GM12878 (cell line): ENCODE measurements at regions not wholly inside any gene's neighbourhood (a gene's known extent, or its start where the extent isn't known, plus 50 kb on each side); places are given as distances from the start of the nearest gene placed in this dataset.

ENCODE experiments used
- ATAC-seq: fragments of 200-7000 bp; cut with Tn5 transposase; 3 replicates; pipeline ENCODE4 v1.9.1; 2020; ENCODE audit warnings: mild to moderate bottlenecking, moderate library complexity
- BruUV-seq: library from RNA; stranded (reverse); fragments of 400-500 nt; replicated peaks from 2 replicates; lab custom pipeline; 2021; lab: Mats Ljungman, UMichigan
- CTCF ChIA-PET: fragments of 300-600 bp; sonication (Branson Sonifier 250); formaldehyde crosslinking; extraction: SDS; loops from one replicate; lab custom pipeline; 2021; ENCODE audit warnings: inconsistent platforms; lab: Yijun Ruan, JAX
- POLR2A ChIA-PET: fragments of 350-600 bp; formaldehyde crosslinking; extraction: SDS; loops from one replicate; lab custom pipeline; 2021; ENCODE audit warnings: inconsistent platforms; lab: Charles Lee
- RAD21 ChIA-PET: fragments of 300-600 bp; sonication (Branson Sonifier 250); formaldehyde crosslinking; loops from one replicate; lab custom pipeline; 2023; ENCODE audit warnings: antibody characterized with exemption; ENCODE audit not compliant: unreplicated experiment; lab: Charles Lee
- SMC1A ChIA-PET: fragments of 300-600 bp; sonication (Branson Sonifier 250); formaldehyde crosslinking; loops from one replicate; lab custom pipeline; 2023; ENCODE audit not compliant: unreplicated experiment, uncharacterized antibody; lab: Charles Lee
- DNase-seq: peaks from one replicate; pipeline ENCODE4 v3.0.0-alpha.2; 2011; ENCODE audit warnings: low read depth, low spot score
- FAIRE-seq: peaks from 3 replicates; lab custom pipeline; 2011; peaks lifted over from hg19 to GRCh38; lab: Jason Lieb, UNC
- H2AFZ ChIP-seq: 2 replicates; pipeline ENCODE4 v1.6.0; 2011; ENCODE audit warnings: low read depth, low read length, control low read depth; ENCODE audit not compliant: control insufficient read depth
- H3K27ac ChIP-seq: 2 replicates; pipeline ENCODE4 v1.5.1; 2011; ENCODE audit warnings: control low read depth; ENCODE audit not compliant: control insufficient read depth, insufficient read depth
- H3K27me3 ChIP-seq, 2 experiments: replicated peaks in 1 of 2; 2 replicates each; pipeline versions ENCODE4 v1.6.0 to v1.6.1; 2011; ENCODE audit warnings: low read length in 1 of 2; ENCODE audit not compliant: control insufficient read depth in 2 of 2, insufficient read depth in 2 of 2
- H3K36me3 ChIP-seq, 2 experiments: 2 replicates each; pipeline ENCODE4 v1.5.1; 2011; ENCODE audit warnings: low read length in 1 of 2; ENCODE audit not compliant: control insufficient read depth in 2 of 2, insufficient read depth in 2 of 2
- H3K4me1 ChIP-seq: 2 replicates; pipeline ENCODE4 v1.6.1; 2011; ENCODE audit warnings: mild to moderate bottlenecking, low read length, moderate library complexity, mixed read lengths; ENCODE audit not compliant: control insufficient read depth, insufficient read depth
- H3K4me2 ChIP-seq: 2 replicates; pipeline ENCODE4 v1.6.0; 2011; ENCODE audit warnings: control low read depth; ENCODE audit not compliant: control insufficient read depth, insufficient read depth
- H3K4me3 ChIP-seq: fragments of 200-600 bp; sonication (generic); 2 replicates; pipeline ENCODE4 v1.5.1; 2016
- H3K79me2 ChIP-seq: 2 replicates; pipeline ENCODE4 v1.6.0; 2011; ENCODE audit warnings: low read length; ENCODE audit not compliant: control insufficient read depth, insufficient read depth
- H3K9ac ChIP-seq: 2 replicates; pipeline ENCODE4 v1.8.0; 2011; ENCODE audit warnings: low read length, control low read depth, mixed read lengths; ENCODE audit not compliant: control insufficient read depth, insufficient read depth
- H3K9me3 ChIP-seq: replicated peaks from 3 replicates; pipeline ENCODE4 v1.5.1; 2011; ENCODE audit warnings: mild to moderate bottlenecking, low read length; ENCODE audit not compliant: control insufficient read depth, insufficient read depth
- H4K20me1 ChIP-seq: 2 replicates; pipeline ENCODE4 v1.6.0; 2011; ENCODE audit not compliant: control insufficient read depth, insufficient read depth
- CHD1 ChIP-seq: IDR thresholded peaks from 2 replicates; pipeline ENCODE4 v1.6.1; 2012; ENCODE audit warnings: low read depth, low read length, improper control_type of control experiment
- CHD4 ChIP-seq: fragments of 200-600 bp; sonication (generic); IDR thresholded peaks from 2 replicates; pipeline ENCODE4 v1.6.1; 2016; ENCODE audit warnings: mild to moderate bottlenecking
- GATAD2B ChIP-seq: fragments of 450-650 bp; conservative IDR thresholded peaks from 2 replicates; pipeline ENCODE4 v1.6.1; 2017; ENCODE audit warnings: low read depth, mild to moderate bottlenecking, moderate library complexity
- IKZF1 ChIP-seq: fragments of 450-650 bp; conservative IDR thresholded peaks from 2 replicates; pipeline ENCODE4 v1.6.1; 2017; ENCODE audit warnings: antibody characterized with exemption, mild to moderate bottlenecking
- JUND ChIP-seq: IDR thresholded peaks from 2 replicates; pipeline ENCODE4 v1.6.1; 2012; ENCODE audit warnings: low read depth, mild to moderate bottlenecking, low read length, improper control_type of control experiment, moderate library complexity
- NFYA ChIP-seq: IDR thresholded peaks from 2 replicates; pipeline ENCODE4 v1.6.1; 2011; ENCODE audit warnings: low read depth, mild to moderate bottlenecking, low read length, improper control_type of control experiment, borderline replicate concordance
- SIX5 ChIP-seq: IDR thresholded peaks from 2 replicates; pipeline ENCODE4 v1.6.1; 2011; ENCODE audit warnings: mild to moderate bottlenecking, low read depth, low read length, moderate library complexity; ENCODE audit not compliant: severe bottlenecking
- SMARCA5 ChIP-seq: fragments of 450-650 bp; IDR thresholded peaks from 2 replicates; pipeline ENCODE4 v1.6.1; 2017; ENCODE audit warnings: mild to moderate bottlenecking
- SPI1 ChIP-seq: IDR thresholded peaks from 2 replicates; pipeline ENCODE4 v1.6.1; 2011; ENCODE audit warnings: low read depth, mild to moderate bottlenecking, low read length, moderate library complexity, borderline replicate concordance; ENCODE audit not compliant: insufficient read depth
- SRF ChIP-seq, 2 experiments: IDR thresholded peaks; 2 replicates each; pipeline ENCODE4 v1.6.1; 2011; ENCODE audit warnings: low read depth in 2 of 2, low read length in 2 of 2, mild to moderate bottlenecking in 1 of 2, moderate library complexity in 1 of 2
- STAT3 ChIP-seq: IDR thresholded peaks from 2 replicates; pipeline ENCODE4 v1.6.1; 2011; ENCODE audit warnings: low read depth, low read length, improper control_type of control experiment
- WRNIP1 ChIP-seq: IDR thresholded peaks from 2 replicates; pipeline ENCODE4 v1.6.1; 2011; ENCODE audit warnings: low read depth, low read length, improper control_type of control experiment, borderline replicate concordance
- YBX1 ChIP-seq: fragments of 450-650 bp; IDR thresholded peaks from 2 replicates; pipeline ENCODE4 v1.6.1; 2016; ENCODE audit warnings: antibody characterized with exemption
- ZNF207 ChIP-seq: fragments of 450-650 bp; IDR thresholded peaks from 2 replicates; pipeline ENCODE4 v1.6.1; 2014; ENCODE audit warnings: antibody characterized with exemption, mild to moderate bottlenecking, borderline replicate concordance
- ZNF384 ChIP-seq: IDR thresholded peaks from 2 replicates; pipeline ENCODE4 v1.6.1; 2012; ENCODE audit warnings: low read depth, mild to moderate bottlenecking, low read length, improper control_type of control experiment, borderline replicate concordance
- WGBS: methylation state at CpG from one replicate; pipeline ENCODE4 v1.1.6; 2016; ENCODE audit warnings: low lambda C conversion rate; ENCODE audit not compliant: insufficient replicate concordance, insufficient coverage; ENCODE audit errors: missing lambda C conversion rate; 5-methylcytosine and 5-hydroxymethylcytosine counted together
- in situ Hi-C: fragments of 300-500 bp; cut with MboI; formaldehyde crosslinking; loops from 9 replicates; pipeline ENCODE4 v1.14.3; 2018; ENCODE audit warnings: mixed read lengths
- intact Hi-C: fragments of 100-400 bp; cut with micrococcal nuclease; formaldehyde crosslinking; loops from one replicate; pipeline ENCODE4 v1.14.2; 2022; ENCODE audit not compliant: unreplicated experiment
- TF ChIP-seq, protein P1 (sequence below): fragments of 450-650 bp; IDR thresholded peaks from 2 replicates; pipeline ENCODE4 v1.6.1; 2017; ENCODE audit warnings: mild to moderate bottlenecking
- TF ChIP-seq, protein P2 (sequence below): fragments of 450-650 bp; conservative IDR thresholded peaks from 2 replicates; pipeline ENCODE4 v1.6.1; 2017; ENCODE audit warnings: mild to moderate bottlenecking, moderate library complexity

DNA sequence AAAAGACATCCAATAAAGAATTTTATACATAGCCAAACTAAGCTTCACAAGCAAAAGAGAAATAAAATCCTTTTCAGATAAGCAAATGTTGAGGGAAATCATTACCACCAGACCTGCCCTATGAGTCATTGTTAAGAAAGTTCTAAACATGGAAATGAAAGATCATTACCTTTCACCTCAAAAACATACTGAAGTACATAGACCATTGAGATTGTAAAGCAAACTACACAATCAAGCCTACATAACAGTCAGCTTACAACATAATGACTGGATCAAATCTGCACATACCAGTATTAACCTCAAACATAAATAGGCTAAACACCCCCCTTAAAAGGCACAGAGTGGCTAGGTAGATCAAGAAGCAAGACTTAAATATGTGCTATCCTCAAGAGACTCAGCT is 501.0 kb upstream of the LUZP2 start:
- ATAC-seq (no peak; the same call in 1 of the 3 replicates), DNase-seq (no peak), FAIRE-seq (no peak)
- Histone ChIP-seq H3K4me3 (no peak overlapping the region), H2AFZ (no peak overlapping the region), H3K4me1 (no peaks in the 10 kb centered on the region), H3K36me3 (no peaks in the 10 kb centered on the region), H3K9me3 (no peaks in the 10 kb centered on the region; the same call in 2 of the 3 replicates), H4K20me1 (no peaks in the 10 kb centered on the region), H3K27ac (no peak overlapping the region), H3K9ac (no peak overlapping the region), H3K4me2 (no peak overlapping the region), H3K27me3 (no peaks in the 10 kb centered on the region), H3K79me2 (no peaks in the 10 kb centered on the region)
- ChIA-PET CTCF (no interaction called here), SMC1A (interaction anchor here (0.9 kb wide), 1 partner anchor 921 kb away, joined by 3 read pairs; no protein-coding TSS in a partner anchor), POLR2A (no interaction called here), RAD21 (no interaction called here)
- in situ Hi-C loops (no loop called here), intact Hi-C loops (no loop called here)
- no TSS peak for BruUV-seq
- TF ChIP-seq SPI1 (no peak), STAT3 (no peak), ZNF207 (no peak), SMARCA5 (no peak)

DNA sequence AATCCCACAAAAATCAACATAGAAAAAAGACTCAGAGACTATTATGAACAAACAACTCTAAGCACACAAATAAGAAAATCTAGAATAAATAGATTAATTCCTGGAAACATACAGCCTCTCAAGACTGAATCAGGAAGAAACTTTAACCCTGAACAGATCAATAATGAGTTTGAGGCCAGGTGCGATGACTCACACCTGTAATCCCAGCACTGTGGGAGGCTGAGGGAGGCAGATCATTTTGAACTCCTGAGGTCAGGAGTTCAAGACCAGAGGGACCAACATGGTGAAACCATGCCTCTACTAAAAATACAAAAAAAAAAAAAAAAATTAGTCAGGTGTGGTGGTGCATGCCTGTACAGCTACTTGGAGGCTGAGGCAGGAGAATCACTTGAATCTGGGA is 499.5 kb upstream of the LUZP2 start:
- ATAC-seq (no peak), FAIRE-seq (no peak), DNase-seq (no peak)
- ChIA-PET RAD21 (no interaction called here), POLR2A (no interaction called here), SMC1A (interaction anchor here (1.5 kb wide), 1 partner anchor 10 kb away, joined by 3 read pairs; no protein-coding TSS in a partner anchor), CTCF (no interaction called here)
- intact Hi-C loops = no loop called here
- Histone ChIP-seq H3K9me3 (no peaks in the 10 kb centered on the region; the same call in 2 of the 3 replicates), H3K4me1 (no peaks in the 10 kb centered on the region), H3K27ac (no peak overlapping the region), H3K4me3 (no peak overlapping the region), H3K79me2 (no peaks in the 10 kb centered on the region), H3K4me2 (no peak overlapping the region), H3K9ac (no peak overlapping the region), H2AFZ (no peak overlapping the region), H3K27me3 (no peaks in the 10 kb centered on the region), H3K36me3 (no peaks in the 10 kb centered on the region), H4K20me1 (no peaks in the 10 kb centered on the region)
- 25% methylated on average over 1 of the region's 1 CpG for WGBS
- no TSS peak for BruUV-seq
- in situ Hi-C loops = no loop called here
- TF ChIP-seq GATAD2B (no peak), SIX5 (no peak), CHD1 (no peak), WRNIP1 (no peak), YBX1 (no peak), ZNF384 (no peak), JUND (no peak), CHD4 (no peak), IKZF1 (no peak), SRF (IDR thresholded peaks at IDR 0.05; ENCODE audit: low read depth in 2 of 2, low read length in 2 of 2) (no peak), NFYA (no peak)
- TF ChIP-seq, protein P1, sequence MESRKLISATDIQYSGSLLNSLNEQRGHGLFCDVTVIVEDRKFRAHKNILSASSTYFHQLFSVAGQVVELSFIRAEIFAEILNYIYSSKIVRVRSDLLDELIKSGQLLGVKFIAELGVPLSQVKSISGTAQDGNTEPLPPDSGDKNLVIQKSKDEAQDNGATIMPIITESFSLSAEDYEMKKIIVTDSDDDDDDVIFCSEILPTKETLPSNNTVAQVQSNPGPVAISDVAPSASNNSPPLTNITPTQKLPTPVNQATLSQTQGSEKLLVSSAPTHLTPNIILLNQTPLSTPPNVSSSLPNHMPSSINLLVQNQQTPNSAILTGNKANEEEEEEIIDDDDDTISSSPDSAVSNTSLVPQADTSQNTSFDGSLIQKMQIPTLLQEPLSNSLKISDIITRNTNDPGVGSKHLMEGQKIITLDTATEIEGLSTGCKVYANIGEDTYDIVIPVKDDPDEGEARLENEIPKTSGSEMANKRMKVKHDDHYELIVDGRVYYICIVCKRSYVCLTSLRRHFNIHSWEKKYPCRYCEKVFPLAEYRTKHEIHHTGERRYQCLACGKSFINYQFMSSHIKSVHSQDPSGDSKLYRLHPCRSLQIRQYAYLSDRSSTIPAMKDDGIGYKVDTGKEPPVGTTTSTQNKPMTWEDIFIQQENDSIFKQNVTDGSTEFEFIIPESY = no peak
- TF ChIP-seq, protein P2, sequence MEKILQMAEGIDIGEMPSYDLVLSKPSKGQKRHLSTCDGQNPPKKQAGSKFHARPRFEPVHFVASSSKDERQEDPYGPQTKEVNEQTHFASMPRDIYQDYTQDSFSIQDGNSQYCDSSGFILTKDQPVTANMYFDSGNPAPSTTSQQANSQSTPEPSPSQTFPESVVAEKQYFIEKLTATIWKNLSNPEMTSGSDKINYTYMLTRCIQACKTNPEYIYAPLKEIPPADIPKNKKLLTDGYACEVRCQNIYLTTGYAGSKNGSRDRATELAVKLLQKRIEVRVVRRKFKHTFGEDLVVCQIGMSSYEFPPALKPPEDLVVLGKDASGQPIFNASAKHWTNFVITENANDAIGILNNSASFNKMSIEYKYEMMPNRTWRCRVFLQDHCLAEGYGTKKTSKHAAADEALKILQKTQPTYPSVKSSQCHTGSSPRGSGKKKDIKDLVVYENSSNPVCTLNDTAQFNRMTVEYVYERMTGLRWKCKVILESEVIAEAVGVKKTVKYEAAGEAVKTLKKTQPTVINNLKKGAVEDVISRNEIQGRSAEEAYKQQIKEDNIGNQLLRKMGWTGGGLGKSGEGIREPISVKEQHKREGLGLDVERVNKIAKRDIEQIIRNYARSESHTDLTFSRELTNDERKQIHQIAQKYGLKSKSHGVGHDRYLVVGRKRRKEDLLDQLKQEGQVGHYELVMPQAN = no peak
